Keratinocyte (primary cell): ENCODE measurements at regions not wholly inside any gene's neighbourhood (a gene's known extent, or its start where the extent isn't known, plus 50 kb on each side); places are given as distances from the start of the nearest gene placed in this dataset.

Experiments
- CTCF ChIP-seq, 3 experiments: IDR thresholded peaks in 1 of 3; conservative IDR thresholded peaks in 1 of 3; optimal IDR thresholded peaks in 1 of 3; 2 replicates in 2 of 3; 3 replicates in 1 of 3; pipeline versions ENCODE3 to v1.5.1; 2011; ENCODE audit warnings: low read length in 3 of 3, mild to moderate bottlenecking in 3 of 3, moderate library complexity in 2 of 3, control low read depth in 1 of 3, inconsistent platforms in 1 of 3; ENCODE audit not compliant: insufficient read depth in 2 of 3; ENCODE audit errors: extremely low read depth in 1 of 3
- EZH2 ChIP-seq: IDR thresholded peaks from one replicate; pipeline ENCODE4 v1.6.1; 2012; ENCODE audit warnings: inconsistent platforms, mild to moderate bottlenecking, low read length, moderate library complexity

- TF ChIP-seq CTCF (optimal IDR thresholded peaks at IDR 0.05 in 1 of 3, IDR thresholded peaks at IDR 0.05 in 1 of 3, conservative IDR thresholded peaks at IDR 0.05 in 1 of 3; ENCODE audit: extremely low read depth in 1 of 3, insufficient read depth in 2 of 3, low read length in 3 of 3) (no peak), EZH2 (no peak)
These were observed 202.8 kb upstream of the IGFBP3 start for GRCh38 chr7:46123756-46124343.
